H9 (cell line): ENCODE measurements at regions not wholly inside any gene's neighbourhood (a gene's known extent, or its start where the extent isn't known, plus 50 kb on each side); places are given as distances from the start of the nearest gene placed in this dataset.

ENCODE experiments used
- DNase-seq: peaks from one replicate; pipeline ENCODE4 v3.0.0-alpha.2; 2017
- H2AFZ ChIP-seq: one replicate; pipeline ENCODE4 v1.6.1; 2013; ENCODE audit warnings: mild to moderate bottlenecking, low read length, control low read depth, moderate library complexity
- H2AK5ac ChIP-seq: 2 replicates; pipeline ENCODE4 v1.6.1; 2013; ENCODE audit warnings: low read length, control low read depth, mixed read lengths; ENCODE audit not compliant: insufficient read length
- H2BK120ac ChIP-seq: one replicate; pipeline ENCODE4 v1.6.1; 2013; ENCODE audit warnings: low read depth, mild to moderate bottlenecking, low read length, control low read depth, inconsistent platforms; ENCODE audit not compliant: poor library complexity, severe bottlenecking
- H2BK12ac ChIP-seq: 2 replicates; pipeline ENCODE4 v1.6.1; 2013; ENCODE audit warnings: low read length, control low read depth, mixed read lengths, low read depth; ENCODE audit not compliant: insufficient read length
- H2BK15ac ChIP-seq: 2 replicates; pipeline ENCODE4 v1.6.1; 2013; ENCODE audit warnings: low read depth, low read length, control low read depth
- H2BK20ac ChIP-seq: one replicate; pipeline ENCODE4 v1.6.1; 2013; ENCODE audit warnings: low read depth, mild to moderate bottlenecking, low read length, control low read depth, inconsistent platforms; ENCODE audit not compliant: poor library complexity, severe bottlenecking
- H2BK5ac ChIP-seq: 2 replicates; pipeline ENCODE4 v1.6.1; 2013; ENCODE audit warnings: low read length, control low read depth, mixed read lengths; ENCODE audit not compliant: insufficient read length
- H3K14ac ChIP-seq: 2 replicates; pipeline ENCODE4 v1.6.1; 2013; ENCODE audit warnings: low read length, control low read depth; ENCODE audit not compliant: insufficient read depth
- H3K18ac ChIP-seq: 2 replicates; pipeline ENCODE4 v1.6.1; 2013; ENCODE audit warnings: low read depth, mild to moderate bottlenecking, mixed read lengths, low read length, control low read depth; ENCODE audit not compliant: insufficient read length
- H3K23ac ChIP-seq: 2 replicates; pipeline ENCODE4 v1.6.1; 2013; ENCODE audit warnings: low read length, control low read depth, mixed read lengths, low read depth; ENCODE audit not compliant: insufficient read length
- H3K23me2 ChIP-seq: 2 replicates; pipeline ENCODE4 v1.6.1; 2013; ENCODE audit warnings: low read depth, mild to moderate bottlenecking, mixed read lengths, low read length, control low read depth; ENCODE audit not compliant: insufficient read length, poor library complexity, severe bottlenecking
- H3K27ac ChIP-seq: 2 replicates; pipeline ENCODE4 v1.5.1; 2013; ENCODE audit warnings: low read length, control low read depth, mixed read lengths, low read depth; ENCODE audit not compliant: insufficient read length
- H3K27me3 ChIP-seq: 2 replicates; pipeline ENCODE4 v1.6.1; 2013; ENCODE audit warnings: low read length, control low read depth, inconsistent platforms; ENCODE audit not compliant: insufficient read depth
- H3K4ac ChIP-seq: 2 replicates; pipeline ENCODE4 v1.6.1; 2013; ENCODE audit warnings: low read depth, mild to moderate bottlenecking, control low read depth, inconsistent platforms, low read length, moderate library complexity
- H3K4me1 ChIP-seq: 2 replicates; pipeline ENCODE4 v1.6.1; 2013; ENCODE audit warnings: low read length, control low read depth, inconsistent platforms; ENCODE audit not compliant: insufficient read depth
- H3K4me2 ChIP-seq: 2 replicates; pipeline ENCODE4 v1.6.1; 2013; ENCODE audit warnings: low read length, control low read depth, mixed read lengths; ENCODE audit not compliant: insufficient read length, insufficient read depth
- H3K56ac ChIP-seq: 2 replicates; pipeline ENCODE4 v1.6.1; 2013; ENCODE audit warnings: low read depth, mild to moderate bottlenecking, mixed read lengths, low read length, control low read depth; ENCODE audit not compliant: insufficient read length
- H3K79me1 ChIP-seq: 2 replicates; pipeline ENCODE4 v1.6.1; 2013; ENCODE audit warnings: low read depth, mild to moderate bottlenecking, moderate library complexity, low read length, control low read depth, inconsistent platforms; ENCODE audit not compliant: insufficient read depth, poor library complexity, severe bottlenecking
- H3K79me2 ChIP-seq: 2 replicates; pipeline ENCODE4 v1.6.1; 2013; ENCODE audit warnings: low read length, control low read depth, inconsistent platforms; ENCODE audit not compliant: insufficient read depth
- H3K9ac ChIP-seq: 2 replicates; pipeline ENCODE4 v1.6.1; 2013; ENCODE audit warnings: low read length, control low read depth, mixed read lengths; ENCODE audit not compliant: insufficient read length; ENCODE audit errors: extremely low read depth
- H3K9me3 ChIP-seq: one replicate; pipeline ENCODE4 v1.6.1; 2013; ENCODE audit warnings: low read depth, low read length, inconsistent platforms; ENCODE audit not compliant: control insufficient read depth
- H3T11ph ChIP-seq: one replicate; pipeline ENCODE4 v1.6.1; 2013; ENCODE audit warnings: mild to moderate bottlenecking, low read length, control low read depth, inconsistent platforms
- H4K20me1 ChIP-seq: one replicate; pipeline ENCODE4 v1.6.1; 2013; ENCODE audit not compliant: control insufficient read depth, insufficient read length, insufficient read depth
- H4K5ac ChIP-seq: 2 replicates; pipeline ENCODE4 v1.6.1; 2013; ENCODE audit warnings: low read depth, mild to moderate bottlenecking, mixed read lengths, low read length, control low read depth; ENCODE audit not compliant: insufficient read length
- H4K8ac ChIP-seq: replicated peaks from 2 replicates; pipeline ENCODE4 v1.6.1; 2013; ENCODE audit warnings: low read length, control low read depth, mixed read lengths, low read depth; ENCODE audit not compliant: insufficient read length
- H4K91ac ChIP-seq: 2 replicates; pipeline ENCODE4 v1.6.1; 2013; ENCODE audit warnings: low read depth, mild to moderate bottlenecking, moderate library complexity, mixed read lengths, low read length, control low read depth; ENCODE audit not compliant: insufficient read length
- H3K27ac Mint-ChIP-seq, 3 experiments: 2 replicates in 2 of 3; 3 replicates in 1 of 3; pipeline ENCODE4 v1.8.0; 2020 to 2021; ENCODE audit warnings: mixed read lengths in 3 of 3, mild to moderate bottlenecking in 1 of 3, moderate library complexity in 1 of 3
- H3K27me3 Mint-ChIP-seq: 2 replicates; pipeline ENCODE4 v1.8.0; 2021; ENCODE audit warnings: low read depth, mild to moderate bottlenecking, moderate library complexity, mixed read lengths
- H3K36me3 Mint-ChIP-seq, 3 experiments: 2 replicates in 2 of 3; 3 replicates in 1 of 3; pipeline ENCODE4 v1.8.0; 2020 to 2021; ENCODE audit warnings: low read depth in 3 of 3, mixed read lengths in 3 of 3; ENCODE audit not compliant: insufficient read depth in 1 of 3
- H3K4me1 Mint-ChIP-seq, 2 experiments: 2 replicates each; pipeline ENCODE4 v1.8.0; 2020; ENCODE audit warnings: mixed read lengths in 2 of 2
- H3K4me3 Mint-ChIP-seq, 2 experiments: 2 replicates in 1 of 2; 3 replicates in 1 of 2; pipeline ENCODE4 v1.8.0; 2020 to 2021; ENCODE audit warnings: mild to moderate bottlenecking in 2 of 2, mixed read lengths in 2 of 2, moderate library complexity in 1 of 2
- H3K9me3 Mint-ChIP-seq, 2 experiments: 2 replicates in 1 of 2; 3 replicates in 1 of 2; pipeline ENCODE4 v1.8.0; 2020; ENCODE audit warnings: mild to moderate bottlenecking in 2 of 2, mixed read lengths in 2 of 2, moderate library complexity in 1 of 2
- CTCF ChIP-seq: fragments of 200-600 bp; sonication (generic); conservative IDR thresholded peaks from 3 replicates; pipeline ENCODE4 v1.8.0; 2021; ENCODE audit warnings: antibody characterized with exemption, mild to moderate bottlenecking
- WGBS: extraction: QIAGEN DNeasy Blood & Tissue Kit; methylation state at CpG from one replicate; pipeline ENCODE4 v1.1.7; 2013; ENCODE audit warnings: missing lambda C conversion rate, low lambda C conversion rate, mixed read lengths; ENCODE audit not compliant: insufficient read length; ENCODE audit errors: extremely low coverage; 5-methylcytosine and 5-hydroxymethylcytosine counted together

- no CpG with 5 or more reads among the region's 4 CpGs for WGBS
- no peak for DNase-seq
- Histone ChIP-seq H3K4ac (no peak overlapping the region), H2AK5ac (no peak overlapping the region), H4K5ac (no peak overlapping the region), H3K14ac (no peak overlapping the region), H2BK12ac (no peak overlapping the region), H3K23me2 (no peaks in the 10 kb centered on the region), H3K23ac (no peak overlapping the region), H3K18ac (no peak overlapping the region), H3K9ac (no peak overlapping the region), H3K4me2 (no peak overlapping the region), H2AFZ (no peak overlapping the region), H3K27me3 (no peaks in the 10 kb centered on the region), H4K8ac (no peak overlapping the region), H3K27ac (no peak overlapping the region), H3K79me2 (no peaks in the 10 kb centered on the region), H2BK20ac (no peak overlapping the region), H3T11ph (no peak overlapping the region), H3K9me3 (peaks cover 10% of the 10 kb centered on the region), H3K79me1 (no peaks in the 10 kb centered on the region), H4K91ac (no peak overlapping the region), H2BK5ac (no peak overlapping the region), H2BK15ac (no peak overlapping the region), H3K56ac (no peak overlapping the region), H2BK120ac (no peak overlapping the region), H4K20me1 (no peaks in the 10 kb centered on the region), H3K4me1 (no peaks in the 10 kb centered on the region)
- Mint-ChIP-seq H3K9me3 (peaks cover 30 to 49% of the 10 kb centered on the region in 2 experiments), H3K4me3 (no peak overlapping the region), H3K36me3 (peaks cover 9 to 21% (median 12%) of the 10 kb centered on the region in 3 experiments), H3K27ac (no peak overlapping the region), H3K4me1 (peaks cover 12 to 26% of the 10 kb centered on the region in 2 experiments), H3K27me3 (no peaks in the 10 kb centered on the region; the same call in 1 of the 2 replicates)
- TF ChIP-seq CTCF, result no peak
These were observed 178.4 kb upstream of the GPR101 start for GRCh38 chrX:137212078-137212632.
